GM13977 (cell line): ENCODE measurements at regions not wholly inside any gene's neighbourhood (a gene's known extent, or its start where the extent isn't known, plus 50 kb on each side); places are given as distances from the start of the nearest gene placed in this dataset.

Experiments used
- DNase-seq: peaks from one replicate; pipeline ENCODE4 v3.0.0; 2012; ENCODE audit warnings: low spot score
- CTCF ChIP-seq: IDR thresholded peaks from 2 replicates; pipeline ENCODE4 v1.5.1; 2012; ENCODE audit warnings: mild to moderate bottlenecking, control low read depth; ENCODE audit not compliant: insufficient read depth; ENCODE audit errors: extremely low read depth, missing control alignments
- in situ Hi-C: fragments of 300-500 bp; cut with MboI; formaldehyde crosslinking; loops from one replicate; pipeline ENCODE4 v1.12.0; 2022; ENCODE audit warnings: low sequenced_read_pairs, low pct_unique_long_range_greater_than_20kb, mixed read lengths, inconsistent platforms; ENCODE audit not compliant: unreplicated experiment

GRCh38 chr21:31509194-31510017 lies 150.1 kb upstream of the SOD1 start:
- peak; percentile 17 for TF ChIP-seq CTCF
- no peak for DNase-seq
- in situ Hi-C loops = no loop called here

GRCh38 chr21:31505975-31506374 lies 153.5 kb upstream of the SOD1 start:
- no peak for DNase-seq

GRCh38 chr21:31503939-31504338 lies 155.6 kb upstream of the SOD1 start:
- TF ChIP-seq CTCF = no peak
- in situ Hi-C loops = no loop called here
- no peak for DNase-seq

More at GRCh38 chr21:31505975-31506374, 153.5 kb upstream of the SOD1 start:
- in situ Hi-C loops = no loop called here
- no peak for TF ChIP-seq CTCF

- no peak for DNase-seq
- TF ChIP-seq CTCF = no peak
- in situ Hi-C loops = no loop called here
These were observed 156.0 kb upstream of the SOD1 start for GRCh38 chr21:31503467-31503866.

GRCh38 chr21:31502537-31503143 lies 156.9 kb upstream of the SOD1 start:
- DNase-seq = no peak
- TF ChIP-seq CTCF = no peak
- in situ Hi-C loops = no loop called here

GRCh38 chr21:31501926-31502325 lies 157.6 kb upstream of the SOD1 start:
- no peak for TF ChIP-seq CTCF
- in situ Hi-C loops = no loop called here
- no peak for DNase-seq
